ENCODE measurements at regions not wholly inside any gene's neighbourhood (a gene's known extent, or its start where the extent isn't known, plus 50 kb on each side); places are given as distances from the start of the nearest gene placed in this dataset.

- TF ChIP-seq CTCF (IDR thresholded peaks at IDR 0.05): no peak
- TF ChIP-seq POLR2A (IDR thresholded peaks at IDR 0.05): no peak
Measured at GRCh38 chr10:71077796-71078453, 134.4 kb upstream of the UNC5B start.
